IMR-90 (cell line): ENCODE measurements at regions not wholly inside any gene's neighbourhood (a gene's known extent, or its start where the extent isn't known, plus 50 kb on each side); places are given as distances from the start of the nearest gene placed in this dataset.

ENCODE experiments used
- ATAC-seq: fragments of 200-7000 bp; cut with Tn5 transposase; 2 replicates; pipeline ENCODE4 v1.9.1; 2020; ENCODE audit warnings: low read depth, mild to moderate bottlenecking, moderate library complexity
- BruUV-seq: library from RNA; stranded (reverse); fragments of 400-500 nt; replicated peaks from 2 replicates; lab custom pipeline; 2021; lab: Mats Ljungman, UMichigan
- CTCF ChIA-PET: fragments of 300-600 bp; formaldehyde crosslinking; extraction: SDS; loops from one replicate; lab custom pipeline; 2021; ENCODE audit warnings: antibody characterized with exemption; lab: Yijun Ruan, JAX
- POLR2A ChIA-PET: fragments of 300-600 bp; sonication (Branson Sonifier 250); formaldehyde crosslinking; loops from one replicate; lab custom pipeline; 2022; ENCODE audit warnings: antibody characterized with exemption; ENCODE audit not compliant: unreplicated experiment; lab: Charles Lee
- DNase-seq: peaks from one replicate; pipeline ENCODE4 v3.0.0; 2013
- H2AFZ ChIP-seq: replicated peaks from 2 replicates; pipeline ENCODE3; 2013; ENCODE audit warnings: low read length, mild to moderate bottlenecking; ENCODE audit not compliant: poor library complexity
- H2AK5ac ChIP-seq: 2 replicates; pipeline ENCODE4 v1.6.1; 2013; ENCODE audit warnings: low read depth, low read length, inconsistent platforms
- H2AK9ac ChIP-seq: replicated peaks from 2 replicates; pipeline ENCODE3; 2013; ENCODE audit warnings: mild to moderate bottlenecking, low read depth, low read length, moderate library complexity; ENCODE audit not compliant: poor library complexity
- H2BK120ac ChIP-seq: 2 replicates; pipeline ENCODE4 v1.6.1; 2013; ENCODE audit warnings: low read depth, low read length, inconsistent platforms
- H2BK15ac ChIP-seq: 3 replicates; pipeline ENCODE4 v1.6.1; 2013; ENCODE audit warnings: low read depth, low read length, inconsistent platforms
- H2BK20ac ChIP-seq: 2 replicates; pipeline ENCODE4 v1.6.1; 2013; ENCODE audit warnings: low read depth, mild to moderate bottlenecking, inconsistent platforms, low read length, moderate library complexity
- H2BK5ac ChIP-seq: 2 replicates; pipeline ENCODE4 v1.6.1; 2013; ENCODE audit warnings: mild to moderate bottlenecking, low read depth, low read length, inconsistent platforms; ENCODE audit not compliant: poor library complexity, severe bottlenecking
- H3K14ac ChIP-seq: replicated peaks from 2 replicates; pipeline ENCODE4 v1.6.1; 2013; ENCODE audit warnings: low read depth, low read length, inconsistent platforms
- H3K18ac ChIP-seq: 2 replicates; pipeline ENCODE4 v1.6.1; 2013; ENCODE audit warnings: low read depth, low read length, control low read depth
- H3K23ac ChIP-seq: 2 replicates; pipeline ENCODE4 v1.6.1; 2013; ENCODE audit warnings: low read depth, low read length, inconsistent platforms
- H3K27ac ChIP-seq: 2 replicates; pipeline ENCODE4 v1.5.1; 2013; ENCODE audit warnings: mild to moderate bottlenecking, control low read depth, low read length; ENCODE audit not compliant: insufficient read depth
- H3K27me3 ChIP-seq: 2 replicates; pipeline ENCODE4 v1.6.1; 2013; ENCODE audit warnings: low read length; ENCODE audit not compliant: control insufficient read depth, insufficient read depth
- H3K36me3 ChIP-seq: 2 replicates; pipeline ENCODE4 v1.6.1; 2013; ENCODE audit warnings: low read length, mixed read lengths; ENCODE audit not compliant: control insufficient read depth, insufficient read depth
- H3K4ac ChIP-seq: 2 replicates; pipeline ENCODE4 v1.6.1; 2013; ENCODE audit warnings: low read depth, low read length, inconsistent platforms
- H3K4me1 ChIP-seq: 2 replicates; pipeline ENCODE4 v1.6.1; 2013; ENCODE audit warnings: low read length, mixed read lengths; ENCODE audit not compliant: control insufficient read depth, insufficient read depth
- H3K4me2 ChIP-seq: 2 replicates; pipeline ENCODE4 v1.6.1; 2013; ENCODE audit warnings: low read depth, mild to moderate bottlenecking, control low read depth, low read length, moderate library complexity
- H3K4me3 ChIP-seq: 2 replicates; pipeline ENCODE4 v1.5.1; 2013; ENCODE audit warnings: low read depth, mild to moderate bottlenecking, control low read depth, low read length, moderate library complexity; ENCODE audit not compliant: insufficient read depth
- H3K56ac ChIP-seq: 2 replicates; pipeline ENCODE4 v1.6.1; 2013; ENCODE audit warnings: low read length, inconsistent platforms; ENCODE audit not compliant: insufficient read depth; ENCODE audit errors: extremely low read depth
- H3K79me1 ChIP-seq, 2 experiments: 2 replicates each; pipeline ENCODE4 v1.6.1; 2013; ENCODE audit warnings: low read length in 2 of 2, inconsistent platforms in 1 of 2, low read depth in 1 of 2
- H3K9ac ChIP-seq: 2 replicates; pipeline ENCODE4 v1.6.1; 2013; ENCODE audit warnings: low read depth, low read length, control low read depth
- H3K9me1 ChIP-seq: 2 replicates; pipeline ENCODE4 v1.6.1; 2013; ENCODE audit warnings: low read length, inconsistent platforms; ENCODE audit not compliant: insufficient read depth
- H3K9me3 ChIP-seq: 2 replicates; pipeline ENCODE4 v1.6.1; 2013; ENCODE audit warnings: low read length; ENCODE audit not compliant: control insufficient read depth, insufficient read depth
- H4K20me1 ChIP-seq: 2 replicates; pipeline ENCODE4 v1.6.1; 2013; ENCODE audit warnings: low read length, inconsistent platforms; ENCODE audit not compliant: insufficient read depth
- H4K5ac ChIP-seq: 2 replicates; pipeline ENCODE4 v1.6.1; 2013; ENCODE audit warnings: mild to moderate bottlenecking, low read depth, low read length, control low read depth
- H4K8ac ChIP-seq, 2 experiments: 2 replicates each; pipeline ENCODE4 v1.6.1; 2013; ENCODE audit warnings: low read depth in 2 of 2, low read length in 2 of 2, control low read depth in 1 of 2, inconsistent platforms in 1 of 2
- H4K91ac ChIP-seq: 2 replicates; pipeline ENCODE4 v1.6.1; 2013; ENCODE audit warnings: low read depth, low read length, inconsistent platforms; ENCODE audit not compliant: insufficient read depth
- CEBPB ChIP-seq: IDR thresholded peaks from 2 replicates; pipeline ENCODE4 v1.6.1; 2012; ENCODE audit warnings: low read depth, low read length, improper control_type of control experiment
- FOS ChIP-seq: fragments of 150-350 bp; IDR thresholded peaks from 2 replicates; pipeline ENCODE4 v1.6.1; 2016; ENCODE audit warnings: low read depth, low read length
- WGBS, 2 experiments: methylation state at CpG; one replicate each; pipeline versions ENCODE4 v1.1.5 to v1.1.7; 2013; ENCODE audit warnings: missing lambda C conversion rate in 2 of 2; ENCODE audit not compliant: insufficient read length in 1 of 2; ENCODE audit errors: extremely low coverage in 2 of 2; 5-methylcytosine and 5-hydroxymethylcytosine counted together
- dilution Hi-C: fragments of 300-500 bp; cut with HindIII; formaldehyde crosslinking; loops from one replicate; pipeline ENCODE4 v1.14.3; 2018; ENCODE audit warnings: low sequenced_read_pairs; ENCODE audit not compliant: unreplicated experiment
- in situ Hi-C: fragments of 300-500 bp; cut with MboI; formaldehyde crosslinking; loops from 3 replicates; pipeline ENCODE4 v1.14.3; 2019; ENCODE audit warnings: low sequenced_read_pairs, inconsistent platforms, mixed read lengths
- intact Hi-C: fragments of 100-400 bp; cut with micrococcal nuclease; formaldehyde crosslinking; loops from 2 replicates; pipeline ENCODE4 v1.10.0; 2022

GRCh38 chr6:98548301-98548700 lies 286.1 kb upstream of the POU3F2 start:
- no peak overlapping the region for H4K8ac ChIP-seq
- H4K5ac ChIP-seq = no peak overlapping the region
- H2AK9ac ChIP-seq = no peak overlapping the region
- WGBS, 2 experiments = no CpG with 5 or more reads among the region's 1 CpG
- no peak overlapping the region for H3K56ac ChIP-seq
- no peaks in the 10 kb centered on the region for H3K4me1 ChIP-seq
- no peak overlapping the region for H2BK5ac ChIP-seq
- H3K9ac ChIP-seq = no peak overlapping the region
- no TSS peak for BruUV-seq
- no peak overlapping the region for H3K23ac ChIP-seq
- TF ChIP-seq FOS (no peak), CEBPB (no peak)
- no peaks in the 10 kb centered on the region for H3K79me1 ChIP-seq
- H3K36me3 ChIP-seq = no peaks in the 10 kb centered on the region
- no peak overlapping the region for H4K91ac ChIP-seq
- intact Hi-C loops = no loop called here
- H3K27ac ChIP-seq = no peak overlapping the region
- ATAC-seq (no peak), DNase-seq (no peak)
- no peak overlapping the region for H2BK15ac ChIP-seq
- no peak overlapping the region for H2BK20ac ChIP-seq
- no peaks in the 10 kb centered on the region for H4K20me1 ChIP-seq
- H3K14ac ChIP-seq = no peak overlapping the region
- no peak overlapping the region for H3K4me2 ChIP-seq
- no peak overlapping the region for H2AFZ ChIP-seq
- no peaks in the 10 kb centered on the region for H3K9me3 ChIP-seq
- in situ Hi-C loops = no loop called here
- no peak overlapping the region for H3K18ac ChIP-seq
- POLR2A ChIA-PET = no interaction called here
- no peak overlapping the region for H2BK120ac ChIP-seq
- CTCF ChIA-PET = no interaction called here
- no peak overlapping the region for H3K4ac ChIP-seq
- no peak overlapping the region for H2AK5ac ChIP-seq
- no peaks in the 10 kb centered on the region for H3K27me3 ChIP-seq
- H3K9me1 ChIP-seq = no peaks in the 10 kb centered on the region
- dilution Hi-C loops = no loop called here
- H3K4me3 ChIP-seq = no peak overlapping the region
